Astrocyte of the cerebellum (primary cell): ENCODE measurements at regions not wholly inside any gene's neighbourhood (a gene's known extent, or its start where the extent isn't known, plus 50 kb on each side); places are given as distances from the start of the nearest gene placed in this dataset.

Experiments used
- DNase-seq: peaks from one replicate; pipeline ENCODE4 v3.0.0-alpha.2; 2011; ENCODE audit warnings: low read depth
- H3K4me3 ChIP-seq: 2 replicates; pipeline ENCODE4 v1.5.1; 2011; ENCODE audit warnings: mild to moderate bottlenecking, low read depth, low read length, moderate library complexity
- in situ Hi-C: cut with HindIII; loops from 2 replicates; pipeline ENCODE4 v1.10.0; 2017; ENCODE audit warnings: low sequenced_read_pairs
- TF ChIP-seq, protein P1 (sequence below): IDR thresholded peaks from 2 replicates; pipeline ENCODE4 v1.5.1; 2012; ENCODE audit warnings: low read length, low read depth, moderate library complexity, mild to moderate bottlenecking; ENCODE audit errors: missing control alignments

DNA sequence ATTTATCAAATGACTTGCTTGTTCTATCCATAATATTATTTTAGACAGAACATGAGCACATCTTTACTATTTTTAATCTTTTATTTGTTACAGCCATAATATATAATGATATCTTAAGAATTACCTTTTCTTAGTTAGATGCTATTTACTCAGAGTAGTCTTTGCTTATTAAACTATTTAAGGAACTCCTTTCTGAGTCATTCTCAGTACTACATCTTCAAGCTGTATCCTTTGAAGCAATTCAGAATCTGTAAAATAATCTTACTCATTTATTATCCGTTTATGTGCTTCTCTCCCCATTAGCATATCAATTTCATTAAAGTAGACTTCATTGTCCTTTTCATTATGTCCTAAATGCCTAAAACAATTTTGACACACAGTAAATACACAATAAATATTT lies 240.4 kb upstream of the FAR2 start:
- no peak for DNase-seq
- no peak overlapping the region for H3K4me3 ChIP-seq
- in situ Hi-C loops: no loop called here
- TF ChIP-seq, protein P1, sequence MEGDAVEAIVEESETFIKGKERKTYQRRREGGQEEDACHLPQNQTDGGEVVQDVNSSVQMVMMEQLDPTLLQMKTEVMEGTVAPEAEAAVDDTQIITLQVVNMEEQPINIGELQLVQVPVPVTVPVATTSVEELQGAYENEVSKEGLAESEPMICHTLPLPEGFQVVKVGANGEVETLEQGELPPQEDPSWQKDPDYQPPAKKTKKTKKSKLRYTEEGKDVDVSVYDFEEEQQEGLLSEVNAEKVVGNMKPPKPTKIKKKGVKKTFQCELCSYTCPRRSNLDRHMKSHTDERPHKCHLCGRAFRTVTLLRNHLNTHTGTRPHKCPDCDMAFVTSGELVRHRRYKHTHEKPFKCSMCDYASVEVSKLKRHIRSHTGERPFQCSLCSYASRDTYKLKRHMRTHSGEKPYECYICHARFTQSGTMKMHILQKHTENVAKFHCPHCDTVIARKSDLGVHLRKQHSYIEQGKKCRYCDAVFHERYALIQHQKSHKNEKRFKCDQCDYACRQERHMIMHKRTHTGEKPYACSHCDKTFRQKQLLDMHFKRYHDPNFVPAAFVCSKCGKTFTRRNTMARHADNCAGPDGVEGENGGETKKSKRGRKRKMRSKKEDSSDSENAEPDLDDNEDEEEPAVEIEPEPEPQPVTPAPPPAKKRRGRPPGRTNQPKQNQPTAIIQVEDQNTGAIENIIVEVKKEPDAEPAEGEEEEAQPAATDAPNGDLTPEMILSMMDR: no peak

- in situ Hi-C loops: no loop called here
- DNase-seq: no peak
- H3K4me3 ChIP-seq: no peak overlapping the region
- TF ChIP-seq, protein P1: no peak
Observed at GRCh38 chr12:28909291-28909690, 239.8 kb upstream of the FAR2 start.

DNA sequence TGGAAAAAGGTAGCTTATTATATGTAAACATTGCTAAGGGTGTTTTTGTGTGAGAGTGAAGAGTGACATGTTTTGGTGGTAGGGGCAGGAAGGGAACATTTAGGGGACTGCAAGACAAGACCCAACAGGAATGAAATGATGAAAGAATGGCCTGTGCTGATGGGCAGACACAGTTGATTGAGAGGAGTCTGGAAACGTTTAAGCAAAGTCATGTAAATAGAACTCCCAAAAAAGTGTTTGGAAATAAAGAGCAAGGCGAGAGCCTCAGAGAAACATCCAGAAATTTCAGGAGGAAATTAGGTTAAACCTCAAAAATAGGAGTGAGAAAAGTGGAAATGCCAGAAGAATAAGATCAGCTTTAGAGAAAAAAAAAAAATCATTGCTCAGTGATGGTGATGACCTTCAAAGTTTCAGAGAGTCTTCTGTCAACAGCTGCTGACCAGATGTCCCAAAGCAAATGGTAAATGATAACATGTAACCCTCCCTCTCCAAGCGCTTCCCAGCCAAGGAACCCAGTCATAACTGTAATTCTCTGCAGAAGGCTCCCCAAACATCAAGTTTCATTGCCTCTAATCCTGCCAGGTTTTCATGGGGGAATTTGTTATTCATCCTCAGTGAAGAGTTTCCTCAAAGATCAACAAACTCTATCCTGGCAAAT lies 223.2 kb upstream of the FAR2 start:
- no peak overlapping the region for H3K4me3 ChIP-seq
- in situ Hi-C loops: no loop called here
- TF ChIP-seq, protein P1: no peak
- no peak for DNase-seq

- no peak for DNase-seq
- no peak overlapping the region for H3K4me3 ChIP-seq
- TF ChIP-seq, protein P1: no peak
- in situ Hi-C loops: no loop called here
Observed at GRCh38 chr12:28930704-28931103, 218.4 kb upstream of the FAR2 start.

DNA sequence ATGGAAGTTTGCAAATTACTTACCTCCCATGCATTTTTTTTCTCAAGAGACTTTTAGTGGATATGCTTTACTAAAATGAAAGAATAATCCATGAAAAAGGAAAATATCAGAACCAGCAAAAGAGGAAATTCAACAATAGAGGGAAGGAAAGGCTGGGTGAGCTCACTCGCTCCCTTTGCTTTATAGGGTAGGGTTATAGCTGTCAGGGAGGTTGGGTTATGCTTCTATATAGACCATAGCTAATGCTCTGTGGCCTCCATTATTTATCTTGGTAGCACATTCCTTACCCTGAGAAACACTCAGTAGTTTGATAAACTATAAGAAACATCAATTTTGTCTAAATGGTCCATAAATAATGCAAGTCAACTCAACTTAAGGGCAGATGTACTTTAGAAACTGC lies 215.9 kb upstream of the FAR2 start:
- no peak overlapping the region for H3K4me3 ChIP-seq
- DNase-seq: no peak
- TF ChIP-seq, protein P1: no peak
- in situ Hi-C loops: no loop called here

DNA sequence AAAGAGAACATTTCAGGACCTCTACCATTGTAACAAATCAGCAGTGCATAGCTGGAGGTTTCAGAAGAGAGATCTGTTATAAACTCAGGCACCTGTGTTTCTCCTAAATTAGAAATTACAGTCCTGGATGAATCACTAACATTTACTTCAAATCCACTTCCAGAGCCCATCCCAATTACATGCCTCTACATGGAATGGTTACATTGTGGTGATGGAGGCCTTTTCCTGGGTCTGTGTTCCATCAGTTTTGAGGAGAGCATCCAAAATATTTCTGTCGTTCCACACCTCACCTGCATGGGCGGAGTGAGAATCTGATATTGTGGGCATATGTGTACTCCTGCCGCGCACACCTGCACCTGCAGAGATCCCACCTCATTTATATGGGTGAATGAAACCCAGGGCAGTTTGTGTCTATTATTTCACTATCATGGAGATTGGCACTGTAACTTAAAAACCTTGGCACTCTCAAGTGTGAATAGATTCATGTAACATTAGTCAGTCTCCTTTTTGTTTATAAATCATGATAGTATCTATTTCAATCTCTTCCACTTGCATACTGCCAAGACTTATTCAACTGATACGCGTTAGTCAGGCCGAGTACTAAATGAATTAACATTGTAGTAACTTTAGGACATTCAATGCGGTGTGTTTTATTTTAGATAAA lies 215.1 kb upstream of the FAR2 start:
- TF ChIP-seq, protein P1: no peak
- in situ Hi-C loops: no loop called here
- no peak for DNase-seq
- H3K4me3 ChIP-seq: no peak overlapping the region
